Keratinocyte (primary cell): ENCODE measurements at regions not wholly inside any gene's neighbourhood (a gene's known extent, or its start where the extent isn't known, plus 50 kb on each side); places are given as distances from the start of the nearest gene placed in this dataset.

Experiments used
- DNase-seq: peaks from one replicate; pipeline ENCODE4 v3.0.0-alpha.2; 2011; ENCODE audit warnings: low read depth, missing footprints, low spot score
- FAIRE-seq: peaks from 2 replicates; lab custom pipeline; 2011; peaks lifted over from hg19 to GRCh38; lab: Jason Lieb, UNC
- H2AFZ ChIP-seq: 2 replicates; pipeline ENCODE4 v1.6.0; 2012; ENCODE audit warnings: low read length, control low read depth, inconsistent platforms; ENCODE audit not compliant: control insufficient read depth
- H3K27ac ChIP-seq: 2 replicates; pipeline ENCODE4 v1.5.1; 2011; ENCODE audit warnings: low read length; ENCODE audit not compliant: control insufficient read depth, insufficient read depth
- H3K27me3 ChIP-seq: 3 replicates; pipeline ENCODE4 v1.6.0; 2011; ENCODE audit warnings: low read length; ENCODE audit not compliant: control insufficient read depth, insufficient read depth; ENCODE audit errors: extremely low read depth
- H3K36me3 ChIP-seq, 2 experiments: 2 replicates in 1 of 2; 3 replicates in 1 of 2; pipeline ENCODE4 v1.5.1; 2011; ENCODE audit warnings: low read length in 2 of 2, mild to moderate bottlenecking in 1 of 2; ENCODE audit not compliant: control insufficient read depth in 2 of 2, insufficient read depth in 2 of 2; ENCODE audit errors: extremely low read depth in 1 of 2
- H3K4me1 ChIP-seq: 3 replicates; pipeline ENCODE4 v1.5.1; 2011; ENCODE audit warnings: low read length; ENCODE audit not compliant: control insufficient read depth, insufficient read depth; ENCODE audit errors: extremely low read depth
- H3K4me2 ChIP-seq: 3 replicates; pipeline ENCODE4 v1.6.0; 2011; ENCODE audit warnings: low read depth, low read length; ENCODE audit not compliant: control insufficient read depth, insufficient read depth; ENCODE audit errors: extremely low read depth
- H3K4me3 ChIP-seq, 3 experiments: fragments of 200-600 bp in 1 of 3; sonication (generic) in 1 of 3; 2 replicates in 2 of 3; 3 replicates in 1 of 3; pipeline ENCODE4 v1.5.1; 2011 to 2016; ENCODE audit warnings: low read length in 3 of 3, mild to moderate bottlenecking in 3 of 3, control low read depth in 2 of 3, inconsistent platforms in 1 of 3, low read depth in 1 of 3, mixed read lengths in 1 of 3, mixed run types in 1 of 3, moderate library complexity in 1 of 3; ENCODE audit not compliant: control insufficient read depth in 2 of 3, insufficient read depth in 2 of 3; ENCODE audit errors: extremely low read depth in 1 of 3
- H3K79me2 ChIP-seq: 2 replicates; pipeline ENCODE4 v1.6.0; 2012; ENCODE audit warnings: low read length; ENCODE audit not compliant: control insufficient read depth, insufficient read depth
- H3K9ac ChIP-seq: 3 replicates; pipeline ENCODE4 v1.6.0; 2011; ENCODE audit warnings: low read length; ENCODE audit not compliant: control insufficient read depth, insufficient read depth; ENCODE audit errors: extremely low read depth
- H3K9me1 ChIP-seq: 3 replicates; pipeline ENCODE4 v1.6.0; 2011; ENCODE audit warnings: low read length; ENCODE audit not compliant: control insufficient read depth, insufficient read depth; ENCODE audit errors: extremely low read depth
- H3K9me3 ChIP-seq: 2 replicates; pipeline ENCODE4 v1.5.1; 2012; ENCODE audit warnings: low read depth, low read length; ENCODE audit not compliant: control insufficient read depth
- H4K20me1 ChIP-seq: 3 replicates; pipeline ENCODE4 v1.6.0; 2011; ENCODE audit warnings: low read length; ENCODE audit not compliant: control insufficient read depth, insufficient read depth; ENCODE audit errors: extremely low read depth
- EZH2 ChIP-seq: IDR thresholded peaks from one replicate; pipeline ENCODE4 v1.6.1; 2012; ENCODE audit warnings: inconsistent platforms, mild to moderate bottlenecking, low read length, moderate library complexity
- dilution Hi-C: fragments of 300-500 bp; cut with MboI; formaldehyde crosslinking; loops from one replicate; pipeline ENCODE4 v1.7.0; 2020; ENCODE audit warnings: low sequenced_read_pairs; ENCODE audit not compliant: extremely low pct_ligation_motif_present
- TF ChIP-seq, protein P1 (sequence below), 3 experiments: IDR thresholded peaks in 1 of 3; conservative IDR thresholded peaks in 1 of 3; optimal IDR thresholded peaks in 1 of 3; 2 replicates in 2 of 3; 3 replicates in 1 of 3; pipeline versions ENCODE3 to v1.5.1; 2011; ENCODE audit warnings: low read length in 3 of 3, mild to moderate bottlenecking in 3 of 3, moderate library complexity in 2 of 3, control low read depth in 1 of 3, inconsistent platforms in 1 of 3; ENCODE audit not compliant: insufficient read depth in 2 of 3; ENCODE audit errors: extremely low read depth in 1 of 3

- Histone ChIP-seq H2AFZ (no peak overlapping the region), H3K79me2 (no peaks in the 10 kb centered on the region), H3K4me2 (no peak overlapping the region), H3K4me1 (no peaks in the 10 kb centered on the region), H3K9ac (no peak overlapping the region), H3K4me3 (no peak overlapping the region), H3K27ac (no peak overlapping the region), H3K9me3 (peaks cover 2% of the 10 kb centered on the region), H3K27me3 (no peaks in the 10 kb centered on the region), H3K36me3 (no peaks in the 10 kb centered on the region), H3K9me1 (no peaks in the 10 kb centered on the region), H4K20me1 (no peaks in the 10 kb centered on the region)
- no peak for TF ChIP-seq EZH2
- TF ChIP-seq, protein P1, sequence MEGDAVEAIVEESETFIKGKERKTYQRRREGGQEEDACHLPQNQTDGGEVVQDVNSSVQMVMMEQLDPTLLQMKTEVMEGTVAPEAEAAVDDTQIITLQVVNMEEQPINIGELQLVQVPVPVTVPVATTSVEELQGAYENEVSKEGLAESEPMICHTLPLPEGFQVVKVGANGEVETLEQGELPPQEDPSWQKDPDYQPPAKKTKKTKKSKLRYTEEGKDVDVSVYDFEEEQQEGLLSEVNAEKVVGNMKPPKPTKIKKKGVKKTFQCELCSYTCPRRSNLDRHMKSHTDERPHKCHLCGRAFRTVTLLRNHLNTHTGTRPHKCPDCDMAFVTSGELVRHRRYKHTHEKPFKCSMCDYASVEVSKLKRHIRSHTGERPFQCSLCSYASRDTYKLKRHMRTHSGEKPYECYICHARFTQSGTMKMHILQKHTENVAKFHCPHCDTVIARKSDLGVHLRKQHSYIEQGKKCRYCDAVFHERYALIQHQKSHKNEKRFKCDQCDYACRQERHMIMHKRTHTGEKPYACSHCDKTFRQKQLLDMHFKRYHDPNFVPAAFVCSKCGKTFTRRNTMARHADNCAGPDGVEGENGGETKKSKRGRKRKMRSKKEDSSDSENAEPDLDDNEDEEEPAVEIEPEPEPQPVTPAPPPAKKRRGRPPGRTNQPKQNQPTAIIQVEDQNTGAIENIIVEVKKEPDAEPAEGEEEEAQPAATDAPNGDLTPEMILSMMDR (optimal IDR thresholded peaks at IDR 0.05 in 1 of 3, IDR thresholded peaks at IDR 0.05 in 1 of 3, conservative IDR thresholded peaks at IDR 0.05 in 1 of 3; ENCODE audit: extremely low read depth in 1 of 3, insufficient read depth in 2 of 3, low read length in 3 of 3) = no peak
- DNase-seq (no peak), FAIRE-seq (no peak)
- dilution Hi-C loops = no loop called here
These were observed 1640.0 kb upstream of the PRR20A start for GRCh38 chr13:55500694-55501093.

GRCh38 chr13:55516610-55517009 lies 1624.1 kb upstream of the PRR20A start:
- no peak overlapping the region for H3K4me3 ChIP-seq
- no peak overlapping the region for H3K27ac ChIP-seq
- no peak overlapping the region for H3K4me2 ChIP-seq
- no peaks in the 10 kb centered on the region for H3K36me3 ChIP-seq
- no peak overlapping the region for H3K9ac ChIP-seq
- H3K4me1 ChIP-seq = no peaks in the 10 kb centered on the region
- FAIRE-seq = no peak
- H3K79me2 ChIP-seq = no peaks in the 10 kb centered on the region
- no peaks in the 10 kb centered on the region for H3K9me1 ChIP-seq
- no peaks in the 10 kb centered on the region for H3K27me3 ChIP-seq
- H2AFZ ChIP-seq = no peak overlapping the region
- no peak for DNase-seq
- dilution Hi-C loops = no loop called here
- no peak for TF ChIP-seq EZH2
- TF ChIP-seq, protein P1 (optimal IDR thresholded peaks at IDR 0.05 in 1 of 3, IDR thresholded peaks at IDR 0.05 in 1 of 3, conservative IDR thresholded peaks at IDR 0.05 in 1 of 3; ENCODE audit: extremely low read depth in 1 of 3, insufficient read depth in 2 of 3, low read length in 3 of 3) = no peak
- no peaks in the 10 kb centered on the region for H3K9me3 ChIP-seq
- H4K20me1 ChIP-seq = no peaks in the 10 kb centered on the region
